Colonic mucosa (tissue), 4 donors: ENCODE measurements at regions not wholly inside any gene's neighbourhood (a gene's known extent, or its start where the extent isn't known, plus 50 kb on each side); places are given as distances from the start of the nearest gene placed in this dataset.

ENCODE experiments used
- DNase-seq: peaks from one replicate; pipeline ENCODE4 v3.0.0-alpha.2; 2020
- H3K27ac ChIP-seq: fragments of 200-600 bp; one replicate; pipeline ENCODE4 v1.8.0; 2021
- H3K27me3 ChIP-seq: fragments of 200-600 bp; one replicate; pipeline ENCODE4 v1.8.0; 2021
- H3K36me3 ChIP-seq: fragments of 200-600 bp; one replicate; pipeline ENCODE4 v1.8.0; 2021
- H3K4me1 ChIP-seq: fragments of 200-600 bp; one replicate; pipeline ENCODE4 v1.8.0; 2021; ENCODE audit warnings: mild to moderate bottlenecking
- H3K4me3 ChIP-seq: fragments of 200-600 bp; one replicate; pipeline ENCODE4 v1.8.0; 2021
- H3K9ac ChIP-seq, 2 donors: one replicate each; pipeline ENCODE4 v1.7.0; 2013; ENCODE audit warnings: control low read depth in 2 of 2, low read depth in 2 of 2, low read length in 2 of 2
- H3K9me3 ChIP-seq: fragments of 200-600 bp; one replicate; pipeline ENCODE4 v1.8.0; 2021
- intact Hi-C: fragments of 100-400 bp; cut with DNase I; formaldehyde crosslinking; loops from one replicate; pipeline ENCODE4 v1.14.1; 2022
- TF ChIP-seq, protein P1 (sequence below): fragments of 200-600 bp; IDR thresholded peaks from one replicate; pipeline ENCODE4 v1.8.0; 2022; ENCODE audit warnings: antibody characterized with exemption, mild to moderate bottlenecking
- donor health status: healthy.
- donor health status: DM: no; HTN: no; CAD: no.
- donor health status: DM: no; HTN: no; CAD: no.

GRCh38 chr5:96196407-96196806, 234.8 kb upstream of the ELL2 start:
- Histone ChIP-seq H3K36me3 (no peaks in the 10 kb centered on the region), H3K27me3 (no peaks in the 10 kb centered on the region), H3K27ac (no peak overlapping the region), H3K4me3 (no peak overlapping the region), H3K9ac (no peak overlapping the region), H3K4me1 (peaks cover 4% of the 10 kb centered on the region), H3K9me3 (no peaks in the 10 kb centered on the region)
- intact Hi-C loops = no loop called here
- TF ChIP-seq, protein P1, sequence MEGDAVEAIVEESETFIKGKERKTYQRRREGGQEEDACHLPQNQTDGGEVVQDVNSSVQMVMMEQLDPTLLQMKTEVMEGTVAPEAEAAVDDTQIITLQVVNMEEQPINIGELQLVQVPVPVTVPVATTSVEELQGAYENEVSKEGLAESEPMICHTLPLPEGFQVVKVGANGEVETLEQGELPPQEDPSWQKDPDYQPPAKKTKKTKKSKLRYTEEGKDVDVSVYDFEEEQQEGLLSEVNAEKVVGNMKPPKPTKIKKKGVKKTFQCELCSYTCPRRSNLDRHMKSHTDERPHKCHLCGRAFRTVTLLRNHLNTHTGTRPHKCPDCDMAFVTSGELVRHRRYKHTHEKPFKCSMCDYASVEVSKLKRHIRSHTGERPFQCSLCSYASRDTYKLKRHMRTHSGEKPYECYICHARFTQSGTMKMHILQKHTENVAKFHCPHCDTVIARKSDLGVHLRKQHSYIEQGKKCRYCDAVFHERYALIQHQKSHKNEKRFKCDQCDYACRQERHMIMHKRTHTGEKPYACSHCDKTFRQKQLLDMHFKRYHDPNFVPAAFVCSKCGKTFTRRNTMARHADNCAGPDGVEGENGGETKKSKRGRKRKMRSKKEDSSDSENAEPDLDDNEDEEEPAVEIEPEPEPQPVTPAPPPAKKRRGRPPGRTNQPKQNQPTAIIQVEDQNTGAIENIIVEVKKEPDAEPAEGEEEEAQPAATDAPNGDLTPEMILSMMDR = no peak
- no peak for DNase-seq

DNA sequence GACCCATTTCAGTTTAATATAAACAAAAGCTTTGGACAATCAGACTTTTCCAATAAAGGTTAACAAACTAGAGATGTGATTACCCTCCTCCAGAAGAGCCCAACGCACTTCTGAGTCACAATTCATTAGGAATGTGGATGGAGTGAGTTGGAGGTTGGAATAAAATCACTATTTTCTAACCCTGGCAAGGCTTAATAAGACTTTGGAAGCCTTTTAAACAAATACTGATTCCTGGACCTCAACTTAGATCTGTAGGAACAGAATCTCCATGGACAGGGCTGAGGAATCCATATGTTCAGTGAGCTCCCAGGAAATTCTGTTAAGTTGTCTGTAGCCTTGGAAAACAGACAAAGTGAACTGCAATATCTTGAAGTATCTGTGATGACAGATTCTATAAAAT, 233.5 kb upstream of the ELL2 start:
- TF ChIP-seq, protein P1 = no peak

GRCh38 chr5:96194593-96194992, 232.9 kb upstream of the ELL2 start:
- no peaks in the 10 kb centered on the region for H3K9me3 ChIP-seq
- no peak overlapping the region for H3K27ac ChIP-seq
- H3K4me1 ChIP-seq = no peaks in the 10 kb centered on the region
- DNase-seq = no peak
- no peak overlapping the region for H3K9ac ChIP-seq
- no peaks in the 10 kb centered on the region for H3K27me3 ChIP-seq
- H3K36me3 ChIP-seq = no peaks in the 10 kb centered on the region
- TF ChIP-seq, protein P1 = no peak
- no peak overlapping the region for H3K4me3 ChIP-seq
- intact Hi-C loops = no loop called here

More for the DNA sequence above, 233.5 kb upstream of the ELL2 start:
- no peaks in the 10 kb centered on the region for H3K9me3 ChIP-seq
- peaks cover 3% of the 10 kb centered on the region for H3K4me1 ChIP-seq
- intact Hi-C loops = no loop called here
- no peak overlapping the region for H3K27ac ChIP-seq
- H3K9ac ChIP-seq = no peak overlapping the region
- no peak overlapping the region for H3K4me3 ChIP-seq
- H3K27me3 ChIP-seq = no peaks in the 10 kb centered on the region
- H3K36me3 ChIP-seq = no peaks in the 10 kb centered on the region
- DNase-seq = no peak

GRCh38 chr5:96193946-96194345, 232.3 kb upstream of the ELL2 start:
- TF ChIP-seq, protein P1 = no peak
- DNase-seq = no peak
- Histone ChIP-seq H3K27ac (no peak overlapping the region), H3K36me3 (no peaks in the 10 kb centered on the region), H3K9ac (no peak overlapping the region), H3K4me1 (no peaks in the 10 kb centered on the region), H3K9me3 (no peaks in the 10 kb centered on the region), H3K4me3 (no peak overlapping the region), H3K27me3 (no peaks in the 10 kb centered on the region)
- intact Hi-C loops = no loop called here

- H3K36me3 ChIP-seq = no peaks in the 10 kb centered on the region
- H3K27ac ChIP-seq = no peak overlapping the region
- DNase-seq = no peak
- no peaks in the 10 kb centered on the region for H3K4me1 ChIP-seq
- intact Hi-C loops = no loop called here
- TF ChIP-seq, protein P1 = no peak
- no peak overlapping the region for H3K9ac ChIP-seq
- no peaks in the 10 kb centered on the region for H3K27me3 ChIP-seq
- H3K9me3 ChIP-seq = no peaks in the 10 kb centered on the region
- H3K4me3 ChIP-seq = no peak overlapping the region
Measured at GRCh38 chr5:96189987-96190386, 228.3 kb upstream of the ELL2 start.
